ENCODE measurements at regions not wholly inside any gene's neighbourhood (a gene's known extent, or its start where the extent isn't known, plus 50 kb on each side); places are given as distances from the start of the nearest gene placed in this dataset.

DNA sequence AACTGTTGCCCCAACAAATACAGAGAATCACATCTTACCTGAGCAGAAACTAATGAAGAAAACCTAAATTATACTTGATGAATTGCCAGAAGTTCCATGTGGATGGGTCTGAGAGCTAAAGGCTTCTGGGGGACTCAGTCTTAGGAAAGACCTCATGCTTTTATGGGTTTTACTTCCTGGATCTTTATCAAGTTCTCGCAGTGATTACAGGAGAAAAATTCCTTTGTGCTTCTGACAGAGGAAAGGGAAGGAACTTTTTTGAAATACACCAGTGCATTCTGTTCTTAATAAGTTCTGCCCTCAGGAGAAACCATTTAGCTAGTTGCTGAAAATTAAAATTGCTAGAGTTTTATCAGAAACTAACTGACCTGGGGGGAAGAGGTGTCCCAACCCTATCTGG is 203.9 kb upstream of the KITLG start:
- TF ChIP-seq CTCF (IDR thresholded peaks at IDR 0.05) (no peak), EZH2 (IDR thresholded peaks at IDR 0.05) (no peak), EZH2phosphoT487 (IDR thresholded peaks at IDR 0.05) (no peak)
